Loucy (cell line): ENCODE measurements at regions not wholly inside any gene's neighbourhood (a gene's known extent, or its start where the extent isn't known, plus 50 kb on each side); places are given as distances from the start of the nearest gene placed in this dataset.

Experiments used
- H2AFZ ChIP-seq: fragments of 200-600 bp; sonication (generic); 2 replicates; pipeline ENCODE4 v1.6.0; 2016; ENCODE audit warnings: antibody characterized with exemption, mild to moderate bottlenecking, low read length, moderate library complexity
- H3F3A ChIP-seq: fragments of 200-600 bp; 2 replicates; pipeline ENCODE4 v1.6.0; 2016; ENCODE audit warnings: antibody characterized with exemption, low read depth, mild to moderate bottlenecking
- H3K27me3 ChIP-seq: fragments of 200-600 bp; sonication (generic); 2 replicates; pipeline ENCODE4 v1.6.1; 2014; ENCODE audit warnings: low read length, mild to moderate bottlenecking; ENCODE audit not compliant: insufficient read depth, poor library complexity, severe bottlenecking
- H3K36me3 ChIP-seq: fragments of 200-600 bp; sonication (generic); 2 replicates; pipeline ENCODE4 v1.6.1; 2016; ENCODE audit warnings: low read length; ENCODE audit not compliant: insufficient read depth
- H3K4me1 ChIP-seq: fragments of 200-600 bp; sonication (generic); 2 replicates; pipeline ENCODE4 v1.5.1; 2014; ENCODE audit warnings: low read length, mild to moderate bottlenecking; ENCODE audit not compliant: insufficient read depth, poor library complexity, severe bottlenecking
- H3K4me2 ChIP-seq: fragments of 200-600 bp; sonication (generic); 2 replicates; pipeline ENCODE4 v1.6.0; 2014; ENCODE audit warnings: antibody characterized with exemption, low read length, low read depth, mild to moderate bottlenecking; ENCODE audit not compliant: poor library complexity, severe bottlenecking
- H3K4me3 ChIP-seq: fragments of 200-600 bp; sonication (generic); 2 replicates; pipeline ENCODE4 v1.5.1; 2014; ENCODE audit warnings: low read length, mild to moderate bottlenecking, mixed read lengths; ENCODE audit not compliant: poor library complexity, severe bottlenecking
- H3K79me2 ChIP-seq: fragments of 200-600 bp; sonication (generic); 2 replicates; pipeline ENCODE4 v1.6.1; 2014; ENCODE audit warnings: low read length; ENCODE audit not compliant: insufficient read depth
- H3K9ac ChIP-seq: fragments of 200-600 bp; sonication (generic); 2 replicates; pipeline ENCODE4 v1.6.0; 2014; ENCODE audit warnings: mild to moderate bottlenecking, low read depth, low read length, moderate library complexity; ENCODE audit not compliant: poor library complexity, severe bottlenecking
- H3K9me2 ChIP-seq: fragments of 200-600 bp; sonication (generic); replicated peaks from 2 replicates; pipeline ENCODE4 v1.6.1; 2016; ENCODE audit warnings: low read depth, low read length, mixed read lengths
- H3K9me3 ChIP-seq: fragments of 200-600 bp; sonication (generic); 2 replicates; pipeline ENCODE4 v1.6.1; 2014; ENCODE audit warnings: mild to moderate bottlenecking, antibody characterized with exemption, low read length, low read depth; ENCODE audit not compliant: insufficient read depth
- H4K20me1 ChIP-seq: fragments of 200-600 bp; sonication (generic); 2 replicates; pipeline ENCODE4 v1.6.0; 2014; ENCODE audit warnings: antibody characterized with exemption, low read length, mild to moderate bottlenecking; ENCODE audit not compliant: insufficient read depth, poor library complexity, severe bottlenecking
- EZH2phosphoT487 ChIP-seq: fragments of 200-600 bp; IDR thresholded peaks from 2 replicates; pipeline ENCODE4 v1.6.1; 2018; ENCODE audit warnings: antibody characterized with exemption, mild to moderate bottlenecking, moderate library complexity, borderline replicate concordance
- TF ChIP-seq, protein P1 (sequence below): fragments of 200-600 bp; sonication (generic); conservative IDR thresholded peaks from 2 replicates; pipeline ENCODE4 v1.5.1; 2014; ENCODE audit warnings: mild to moderate bottlenecking, antibody characterized with exemption, low read length

DNA sequence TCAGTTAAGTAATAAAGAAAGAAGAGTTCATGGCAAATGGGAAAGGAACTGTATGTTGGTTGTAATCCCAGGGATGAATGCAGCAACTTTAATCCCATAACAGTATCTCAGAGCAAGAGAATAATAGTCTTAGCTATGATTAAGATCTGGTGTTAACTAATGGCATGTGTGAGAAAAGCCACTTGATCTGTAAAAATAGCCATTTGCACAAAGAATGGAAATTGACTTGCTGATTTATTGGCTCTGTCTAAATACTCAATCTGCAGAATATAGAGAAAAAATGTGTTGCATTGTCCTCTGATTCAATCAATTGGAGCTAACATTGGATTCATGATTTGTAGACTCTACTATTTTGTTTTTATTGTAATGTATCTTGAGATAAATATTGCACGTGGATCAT, 987.0 kb downstream of the NSUN3 start:
- H3K4me3 ChIP-seq: no peak overlapping the region
- no peaks in the 10 kb centered on the region for H3K9me3 ChIP-seq
- no peaks in the 10 kb centered on the region for H3K79me2 ChIP-seq
- H3K27me3 ChIP-seq: no peaks in the 10 kb centered on the region
- H3K9me2 ChIP-seq: no peaks in the 10 kb centered on the region
- H3F3A ChIP-seq: no peaks in the 10 kb centered on the region
- no peak overlapping the region for H2AFZ ChIP-seq
- no peak overlapping the region for H3K9ac ChIP-seq
- no peak overlapping the region for H3K4me2 ChIP-seq
- H3K36me3 ChIP-seq: no peaks in the 10 kb centered on the region
- H4K20me1 ChIP-seq: no peaks in the 10 kb centered on the region
- no peaks in the 10 kb centered on the region for H3K4me1 ChIP-seq
- TF ChIP-seq, protein P1, sequence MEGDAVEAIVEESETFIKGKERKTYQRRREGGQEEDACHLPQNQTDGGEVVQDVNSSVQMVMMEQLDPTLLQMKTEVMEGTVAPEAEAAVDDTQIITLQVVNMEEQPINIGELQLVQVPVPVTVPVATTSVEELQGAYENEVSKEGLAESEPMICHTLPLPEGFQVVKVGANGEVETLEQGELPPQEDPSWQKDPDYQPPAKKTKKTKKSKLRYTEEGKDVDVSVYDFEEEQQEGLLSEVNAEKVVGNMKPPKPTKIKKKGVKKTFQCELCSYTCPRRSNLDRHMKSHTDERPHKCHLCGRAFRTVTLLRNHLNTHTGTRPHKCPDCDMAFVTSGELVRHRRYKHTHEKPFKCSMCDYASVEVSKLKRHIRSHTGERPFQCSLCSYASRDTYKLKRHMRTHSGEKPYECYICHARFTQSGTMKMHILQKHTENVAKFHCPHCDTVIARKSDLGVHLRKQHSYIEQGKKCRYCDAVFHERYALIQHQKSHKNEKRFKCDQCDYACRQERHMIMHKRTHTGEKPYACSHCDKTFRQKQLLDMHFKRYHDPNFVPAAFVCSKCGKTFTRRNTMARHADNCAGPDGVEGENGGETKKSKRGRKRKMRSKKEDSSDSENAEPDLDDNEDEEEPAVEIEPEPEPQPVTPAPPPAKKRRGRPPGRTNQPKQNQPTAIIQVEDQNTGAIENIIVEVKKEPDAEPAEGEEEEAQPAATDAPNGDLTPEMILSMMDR: no peak

DNA sequence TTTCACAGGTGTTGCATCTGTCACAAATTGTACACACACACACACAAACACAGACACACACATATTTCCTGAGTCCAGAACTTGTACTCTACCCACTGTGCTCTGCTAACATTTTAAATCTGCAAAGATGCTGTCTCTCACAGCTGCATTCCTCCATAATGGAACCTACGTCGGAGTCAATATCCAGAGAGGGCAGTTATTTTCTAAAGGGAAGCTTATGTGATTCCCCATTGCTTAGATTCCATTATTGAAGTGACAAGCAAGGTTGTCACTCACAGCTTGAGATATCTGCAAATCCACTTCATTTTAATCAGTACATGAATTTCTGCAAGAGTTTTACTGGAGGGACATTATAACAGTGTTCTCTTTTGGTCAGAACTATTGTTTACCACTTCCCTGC, 992.4 kb downstream of the NSUN3 start:
- H3K9me3 ChIP-seq: no peaks in the 10 kb centered on the region
- H3K79me2 ChIP-seq: no peaks in the 10 kb centered on the region
- H4K20me1 ChIP-seq: no peaks in the 10 kb centered on the region
- H3K9me2 ChIP-seq: no peaks in the 10 kb centered on the region
- TF ChIP-seq, protein P1: no peak
- TF ChIP-seq EZH2phosphoT487: no peak
- no peak overlapping the region for H3K9ac ChIP-seq
- no peak overlapping the region for H2AFZ ChIP-seq
- H3K4me1 ChIP-seq: no peaks in the 10 kb centered on the region
- no peaks in the 10 kb centered on the region for H3K36me3 ChIP-seq
- H3K4me3 ChIP-seq: no peak overlapping the region
- no peaks in the 10 kb centered on the region for H3K27me3 ChIP-seq
- no peak overlapping the region for H3K4me2 ChIP-seq
- H3F3A ChIP-seq: no peaks in the 10 kb centered on the region

DNA sequence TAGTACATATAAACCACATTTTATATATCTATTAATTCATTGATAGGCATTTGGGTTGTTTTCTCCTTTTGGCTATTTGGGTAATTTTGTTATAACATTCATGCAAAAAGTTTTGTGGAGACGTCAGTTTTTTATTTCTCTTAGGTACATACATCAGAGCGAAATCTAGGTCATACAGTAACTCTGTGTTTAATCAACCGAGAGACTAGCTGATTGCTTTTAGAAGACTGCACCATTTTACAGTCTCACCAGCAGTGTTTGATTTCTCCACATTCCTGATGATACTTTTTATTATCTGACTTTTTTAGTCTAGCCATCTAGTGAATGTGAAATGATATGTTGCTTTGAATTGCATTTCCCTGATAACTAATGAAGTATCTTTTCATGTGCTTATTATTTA, 1019.3 kb downstream of the NSUN3 start:
- Histone ChIP-seq H4K20me1 (no peaks in the 10 kb centered on the region), H3F3A (no peaks in the 10 kb centered on the region), H3K9ac (no peak overlapping the region), H3K4me3 (no peak overlapping the region), H3K79me2 (no peaks in the 10 kb centered on the region), H3K4me1 (no peaks in the 10 kb centered on the region), H3K27me3 (no peaks in the 10 kb centered on the region), H3K4me2 (no peak overlapping the region), H3K9me2 (no peaks in the 10 kb centered on the region), H3K9me3 (no peaks in the 10 kb centered on the region), H3K36me3 (no peaks in the 10 kb centered on the region), H2AFZ (no peak overlapping the region)
- TF ChIP-seq EZH2phosphoT487: no peak
- TF ChIP-seq, protein P1: no peak
